ENCODE measurements at regions not wholly inside any gene's neighbourhood (a gene's known extent, or its start where the extent isn't known, plus 50 kb on each side); places are given as distances from the start of the nearest gene placed in this dataset.
"Not testable (repeated sequence)": the region's sequence is repeated elsewhere in the genome, so short reads cannot be mapped to it uniquely, and the experiment has no call there.

DNA sequence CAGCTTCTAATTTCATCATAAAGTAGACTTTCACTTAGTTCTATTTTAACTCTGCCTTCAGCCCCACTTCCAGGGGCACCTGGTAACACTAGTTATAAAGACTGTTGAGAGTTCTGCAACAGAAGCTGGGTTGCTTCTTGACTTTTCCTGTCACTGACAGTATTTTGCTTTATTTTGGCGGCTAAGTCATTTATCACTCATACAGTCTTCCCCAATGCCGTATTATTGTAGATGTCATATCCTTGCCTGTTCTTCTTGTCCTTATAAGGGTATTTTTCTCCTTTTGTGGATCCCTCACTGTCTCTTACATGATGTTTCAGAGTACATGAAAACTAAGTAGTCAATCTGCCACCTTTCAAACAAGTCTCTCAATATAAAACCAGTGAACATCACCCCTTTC, 369.0 kb upstream of the PPP2R3A start:
- no peak for TF ChIP-seq Cebpa-rat (IDR thresholded peaks at IDR 0.05)
- H3K9ac ChIP-seq, result no peak overlapping the region

DNA sequence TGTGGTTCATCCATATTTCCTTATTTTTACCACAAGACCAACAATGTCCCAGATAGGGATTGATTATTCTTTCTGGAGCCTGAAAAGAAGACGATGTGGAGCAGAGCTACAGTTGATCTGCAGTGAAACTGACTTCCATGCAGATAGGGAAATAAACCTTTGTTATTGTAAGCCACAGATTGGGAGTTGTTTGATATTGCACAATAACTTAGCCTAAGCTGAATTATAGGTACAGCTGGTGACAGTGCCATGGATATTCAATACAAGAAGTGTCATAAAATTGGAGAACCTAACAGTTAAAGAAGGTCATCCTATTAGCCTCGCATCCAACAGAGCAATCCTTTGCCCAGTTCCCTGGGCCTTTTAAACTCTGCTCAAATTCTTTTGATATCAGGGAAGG, 367.7 kb upstream of the PPP2R3A start:
- Histone ChIP-seq H3K4me1 (no peaks in the 10 kb centered on the region), H3K4me2 (no peak overlapping the region), H3K9ac (no peak overlapping the region), H4K20me1 (no peaks in the 10 kb centered on the region), H3K9me3 (replicated peaks in 1 of 11) (no peaks in the 10 kb centered on the region), H3K27ac (no peak overlapping the region), H3K36me3 (no peaks in the 10 kb centered on the region), H3K4me3 (no peak overlapping the region), H3K27me3 (no peaks in the 10 kb centered on the region)
- peak in 4 of 11 experiments; percentile 27 to 59 (median 45); a peak in 3 of 22 replicates for TF ChIP-seq Cebpa-rat (IDR thresholded peaks at IDR 0.05)

More for the DNA sequence above, 369.0 kb upstream of the PPP2R3A start:
- Histone ChIP-seq H3K27ac (no peak overlapping the region), H3K9me3 (replicated peaks in 1 of 11) (peaks cover 0 to 7% (median 0%) of the 10 kb centered on the region in 11 experiments; a peak in 4 of 22 replicates), H3K4me1 (no peaks in the 10 kb centered on the region), H4K20me1 (no peaks in the 10 kb centered on the region), H3K4me2 (no peak overlapping the region), H3K36me3 (no peaks in the 10 kb centered on the region), H3K27me3 (no peaks in the 10 kb centered on the region), H3K4me3 (no peak overlapping the region)

DNA sequence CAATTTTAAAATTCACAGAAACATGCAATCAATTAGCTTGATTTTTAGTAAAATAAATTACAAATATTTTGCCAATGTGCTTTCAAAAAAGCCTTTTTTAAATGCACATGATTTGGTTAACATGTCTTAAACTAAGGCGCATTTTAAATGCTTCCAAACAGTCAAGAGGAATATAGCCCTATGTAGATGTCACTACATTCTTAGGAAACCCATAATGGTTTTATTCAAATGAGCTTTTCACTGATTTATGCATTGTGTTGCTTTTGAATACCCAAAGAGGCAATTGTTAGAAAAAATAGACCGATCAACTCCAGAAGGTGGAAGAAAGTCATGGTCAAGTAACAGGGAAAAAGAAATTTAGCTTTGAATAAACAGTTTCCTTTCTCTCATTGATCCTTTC, 366.9 kb upstream of the PPP2R3A start:
- no peaks in the 10 kb centered on the region for H4K20me1 ChIP-seq
- H3K4me2 ChIP-seq, result no peak overlapping the region
- H3K9me3 ChIP-seq (replicated peaks in 1 of 11), result no peaks in the 10 kb centered on the region
- H3K27ac ChIP-seq, result no peak overlapping the region
- no peak overlapping the region for H3K9ac ChIP-seq
- H3K4me1 ChIP-seq, result no peaks in the 10 kb centered on the region
- no peaks in the 10 kb centered on the region for H3K27me3 ChIP-seq
- TF ChIP-seq Cebpa-rat (IDR thresholded peaks at IDR 0.05), result no peak
- no peak overlapping the region for H3K4me3 ChIP-seq
- no peaks in the 10 kb centered on the region for H3K36me3 ChIP-seq

DNA sequence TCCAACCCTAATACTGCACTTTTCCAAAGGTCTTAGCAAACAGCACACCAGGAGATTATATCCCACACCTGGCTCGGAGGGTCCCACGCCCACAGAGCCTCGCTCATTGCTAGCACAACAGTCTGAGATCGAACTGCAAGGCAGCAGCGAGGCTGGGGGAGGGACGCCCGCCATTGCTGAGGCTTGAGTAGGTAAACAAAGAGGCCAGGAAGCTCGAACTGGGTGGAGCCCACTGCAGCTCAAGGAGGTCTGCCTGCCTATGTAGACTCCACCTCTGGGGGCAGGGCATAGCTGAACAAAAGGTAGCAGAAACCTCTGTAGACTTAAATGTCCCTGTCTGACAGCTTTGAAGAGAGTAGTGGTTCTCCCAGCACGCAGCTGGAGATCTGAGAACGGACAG, 361.0 kb upstream of the PPP2R3A start:
- not testable (repeated sequence) for H3K9ac ChIP-seq; H3K27ac ChIP-seq; H3K4me3 ChIP-seq; H4K20me1 ChIP-seq; H3K9me3 ChIP-seq (replicated peaks in 1 of 11); H3K36me3 ChIP-seq; H3K4me1 ChIP-seq; H3K27me3 ChIP-seq; H3K4me2 ChIP-seq

DNA sequence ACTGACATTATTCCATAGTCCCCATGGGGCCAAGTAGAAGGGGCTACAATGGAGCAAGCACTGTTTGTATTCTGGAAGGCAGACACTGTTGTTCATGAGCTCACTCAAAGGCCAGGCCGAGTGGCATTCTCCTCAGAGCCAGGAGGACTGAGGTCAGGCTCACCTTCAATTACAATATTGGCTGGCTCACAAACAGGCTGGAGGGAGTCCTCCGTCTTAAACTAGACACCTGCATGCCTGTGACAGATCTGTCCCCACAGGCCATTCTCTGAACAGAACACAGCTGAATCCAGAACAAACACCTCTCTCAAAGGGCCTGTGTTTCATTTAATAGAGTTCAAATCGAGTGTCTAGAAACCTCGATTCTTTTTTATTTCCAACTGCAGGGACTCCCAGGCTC, 347.4 kb upstream of the PPP2R3A start:
- TF ChIP-seq Cebpa-rat (IDR thresholded peaks at IDR 0.05), result no peak
- Histone ChIP-seq H4K20me1 (no peaks in the 10 kb centered on the region), H3K9ac (no peak overlapping the region), H3K27ac (no peak overlapping the region), H3K4me3 (no peak overlapping the region), H3K9me3 (replicated peaks in 1 of 11) (peaks cover 0 to 4% (median 1%) of the 10 kb centered on the region in 11 experiments; a peak in 3 of 22 replicates), H3K36me3 (no peaks in the 10 kb centered on the region), H3K4me2 (no peak overlapping the region), H3K27me3 (no peaks in the 10 kb centered on the region), H3K4me1 (no peaks in the 10 kb centered on the region)

DNA sequence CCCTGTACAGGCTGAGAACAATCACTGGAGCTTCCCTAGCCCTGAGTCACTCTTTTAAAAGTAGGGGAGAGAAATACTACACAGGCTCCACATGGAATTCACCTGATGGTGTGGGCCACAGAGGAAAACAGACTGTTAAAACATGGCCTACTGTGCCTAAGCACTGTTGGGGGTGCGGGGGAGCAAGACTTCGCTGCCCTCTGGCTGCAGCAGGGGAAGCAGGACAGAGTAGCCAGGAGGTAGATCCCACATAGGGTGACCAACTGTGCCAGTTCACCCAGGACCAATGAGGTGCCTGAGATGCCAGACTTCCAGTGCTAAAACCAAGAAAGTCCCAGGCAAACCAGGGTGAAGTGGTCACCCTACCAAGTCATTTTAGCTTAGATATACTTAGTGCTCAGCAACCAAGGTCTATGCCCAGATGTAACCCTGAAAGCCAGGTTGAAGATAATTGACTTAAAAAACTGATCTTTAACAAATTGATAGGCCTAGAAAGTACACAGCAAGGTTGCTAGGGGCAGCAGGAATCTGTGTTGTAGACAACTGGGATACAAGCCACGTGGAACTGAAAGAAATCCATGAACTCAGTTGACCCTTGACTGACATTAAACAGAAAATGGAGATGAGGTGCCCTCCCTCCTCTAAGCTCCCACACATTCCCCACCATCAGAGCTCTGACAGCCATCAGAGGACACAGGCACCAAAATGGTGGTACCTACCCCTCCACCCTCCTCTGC, 344.2 kb upstream of the PPP2R3A start:
- H3K4me1 ChIP-seq, result no peaks in the 10 kb centered on the region
- H3K36me3 ChIP-seq, result no peaks in the 10 kb centered on the region
- H3K9me3 ChIP-seq (replicated peaks in 1 of 11), result no peaks in the 10 kb centered on the region
- no peaks in the 10 kb centered on the region for H4K20me1 ChIP-seq
- no peak overlapping the region for H3K4me3 ChIP-seq
- H3K27me3 ChIP-seq, result no peaks in the 10 kb centered on the region
- no peak overlapping the region for H3K9ac ChIP-seq
- TF ChIP-seq Cebpa-rat (IDR thresholded peaks at IDR 0.05), result no peak
- no peak overlapping the region for H3K4me2 ChIP-seq
- H3K27ac ChIP-seq, result no peak overlapping the region

DNA sequence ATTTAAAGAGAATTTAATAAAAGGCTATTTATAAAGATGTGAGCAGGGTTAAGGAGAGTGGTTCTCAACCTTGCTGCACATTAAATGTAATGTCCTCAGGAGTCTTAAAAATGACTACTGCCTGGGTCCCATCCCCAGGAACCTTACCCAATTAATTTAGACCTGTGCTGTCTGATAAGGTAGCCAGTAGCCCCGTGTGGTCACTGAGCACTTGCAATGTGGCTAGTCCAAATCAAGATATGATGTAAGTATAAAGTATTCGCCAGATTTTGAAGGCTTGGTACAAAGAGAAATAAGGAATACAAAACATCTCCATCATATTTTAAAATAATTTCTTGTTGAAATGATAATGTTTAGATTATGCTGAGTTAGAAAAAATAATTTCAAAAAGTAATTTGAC, 343.3 kb upstream of the PPP2R3A start:
- no peaks in the 10 kb centered on the region for H3K4me1 ChIP-seq
- no peak overlapping the region for H3K4me2 ChIP-seq
- no peaks in the 10 kb centered on the region for H3K36me3 ChIP-seq
- TF ChIP-seq Cebpa-rat (IDR thresholded peaks at IDR 0.05), result no peak
- no peak overlapping the region for H3K27ac ChIP-seq
- H3K4me3 ChIP-seq, result no peak overlapping the region
- no peaks in the 10 kb centered on the region for H4K20me1 ChIP-seq
- H3K9me3 ChIP-seq (replicated peaks in 1 of 11), result no peaks in the 10 kb centered on the region
- no peak overlapping the region for H3K9ac ChIP-seq
- H3K27me3 ChIP-seq, result no peaks in the 10 kb centered on the region

DNA sequence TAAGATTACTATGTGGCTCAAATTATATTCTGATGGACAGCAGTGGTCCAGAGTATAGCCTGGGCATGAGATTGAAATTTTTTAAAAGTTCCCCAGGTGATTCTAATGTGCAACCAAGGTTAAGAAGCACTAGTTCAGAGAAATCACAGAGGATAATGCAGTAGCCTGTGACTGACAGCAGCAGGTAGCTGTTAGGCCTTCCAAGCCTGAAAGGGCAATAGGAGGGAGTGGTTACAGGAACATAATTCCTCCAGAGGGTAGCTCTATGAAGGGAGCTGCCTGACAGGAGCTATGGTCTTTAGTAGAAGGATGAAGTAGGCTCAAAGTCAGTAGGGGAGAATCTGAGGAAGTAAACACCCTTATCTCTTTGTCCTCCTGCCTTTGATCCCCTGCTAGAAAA, 342.9 kb upstream of the PPP2R3A start:
- Histone ChIP-seq H3K4me1 (no peaks in the 10 kb centered on the region), H3K9me3 (replicated peaks in 1 of 11) (no peaks in the 10 kb centered on the region), H3K4me3 (no peak overlapping the region), H3K27ac (no peak overlapping the region), H3K36me3 (no peaks in the 10 kb centered on the region), H3K9ac (no peak overlapping the region), H3K27me3 (no peaks in the 10 kb centered on the region), H3K4me2 (no peak overlapping the region), H4K20me1 (no peaks in the 10 kb centered on the region)
- no peak for TF ChIP-seq Cebpa-rat (IDR thresholded peaks at IDR 0.05)

DNA sequence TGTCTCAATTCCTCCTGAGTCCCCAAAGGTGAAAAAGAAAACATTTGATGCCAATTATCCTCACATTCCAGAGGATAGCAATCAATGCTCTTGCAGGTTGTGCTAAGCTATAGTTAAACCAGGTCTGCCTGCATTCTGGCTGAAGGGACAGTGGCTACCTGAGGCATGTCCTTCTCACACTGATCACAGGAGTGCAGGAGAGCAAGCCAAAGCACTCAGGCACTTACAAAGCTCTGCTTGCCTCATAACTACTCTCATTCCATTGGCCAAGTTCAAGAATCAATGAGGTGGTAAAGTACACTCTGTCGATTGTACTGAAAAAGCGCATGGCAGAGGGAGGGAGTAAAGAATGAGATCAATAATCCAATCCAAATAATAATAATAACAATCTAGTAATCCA, 342.0 kb upstream of the PPP2R3A start:
- no peak overlapping the region for H3K4me3 ChIP-seq
- H3K9me3 ChIP-seq (replicated peaks in 1 of 11), result no peaks in the 10 kb centered on the region
- no peaks in the 10 kb centered on the region for H3K4me1 ChIP-seq
- H3K27ac ChIP-seq, result no peak overlapping the region
- no peaks in the 10 kb centered on the region for H3K27me3 ChIP-seq
- no peak for TF ChIP-seq Cebpa-rat (IDR thresholded peaks at IDR 0.05)
- no peak overlapping the region for H3K4me2 ChIP-seq
- no peaks in the 10 kb centered on the region for H3K36me3 ChIP-seq
- H3K9ac ChIP-seq, result no peak overlapping the region
- H4K20me1 ChIP-seq, result no peaks in the 10 kb centered on the region

DNA sequence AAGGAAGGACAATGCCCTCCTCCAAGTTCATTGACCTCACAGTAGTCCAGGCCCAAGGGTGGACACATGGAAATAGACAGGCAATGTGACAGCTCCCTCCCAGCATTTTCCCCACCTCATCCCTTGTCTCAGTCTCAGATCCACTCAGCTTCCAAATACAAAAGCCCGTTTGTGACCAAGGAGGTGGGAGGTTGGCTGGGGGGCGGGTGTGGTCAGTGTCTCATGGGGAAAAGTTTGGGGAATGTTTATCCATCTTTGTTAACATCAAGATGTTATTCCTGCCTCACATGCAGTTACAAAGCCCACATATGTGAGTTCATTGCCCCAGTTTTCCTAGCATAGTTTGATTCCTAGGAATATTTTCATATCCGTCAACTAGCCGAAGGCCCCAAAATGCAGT, 338.5 kb upstream of the PPP2R3A start:
- no peaks in the 10 kb centered on the region for H3K36me3 ChIP-seq
- TF ChIP-seq Cebpa-rat (IDR thresholded peaks at IDR 0.05), result no peak
- H3K27me3 ChIP-seq, result no peaks in the 10 kb centered on the region
- no peak overlapping the region for H3K9ac ChIP-seq
- no peaks in the 10 kb centered on the region for H4K20me1 ChIP-seq
- no peak overlapping the region for H3K4me2 ChIP-seq
- no peaks in the 10 kb centered on the region for H3K4me1 ChIP-seq
- H3K9me3 ChIP-seq (replicated peaks in 1 of 11), result no peaks in the 10 kb centered on the region
- no peak overlapping the region for H3K27ac ChIP-seq
- H3K4me3 ChIP-seq, result no peak overlapping the region
